ENCODE measurements at regions not wholly inside any gene's neighbourhood (a gene's known extent, or its start where the extent isn't known, plus 50 kb on each side); places are given as distances from the start of the nearest gene placed in this dataset.
A peak's percentile ranks its signal among the peaks of the same experiment; 100 is the strongest.

DNA sequence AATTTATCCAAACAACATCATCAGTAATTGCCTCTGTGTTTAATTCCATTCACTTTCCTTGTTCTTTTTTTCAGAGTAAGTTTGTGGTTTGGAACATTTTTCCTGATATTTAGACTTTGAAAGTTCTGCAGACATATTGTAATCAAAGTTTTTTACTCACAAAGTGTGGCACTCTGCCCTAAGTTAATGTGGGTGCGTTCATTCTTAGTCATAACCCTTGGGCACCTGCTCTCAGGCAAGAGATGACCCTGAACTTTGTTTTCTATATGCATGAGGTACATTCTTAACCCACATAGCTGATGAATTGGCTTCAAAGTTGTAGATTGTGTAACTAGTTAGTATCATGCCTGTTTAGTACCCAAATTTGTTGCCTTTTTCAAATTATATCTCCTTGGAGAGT, 424.3 kb downstream of the GRXCR1 start:
- Histone ChIP-seq H3K9ac (ENCODE audit: low read length) (no peak overlapping the region), H4K20me1 (ENCODE audit: low read depth, low read length) (no peaks in the 10 kb centered on the region), H3K4me3 (ENCODE audit: insufficient read depth, low read length, poor library complexity, severe bottlenecking) (no peak overlapping the region), H2AFZ (ENCODE audit: low read depth, low read length, severe bottlenecking) (no peak overlapping the region), H3K9me2 (replicated peaks; ENCODE audit: insufficient read depth, low read length) (no peaks in the 10 kb centered on the region), H3K27me3 (ENCODE audit: low read length) (no peaks in the 10 kb centered on the region), H3K27ac (ENCODE audit: low read depth, low read length) (no peak overlapping the region), H3K36me3 (ENCODE audit: low read length) (no peaks in the 10 kb centered on the region), H3K79me2 (ENCODE audit: insufficient read depth, low read length) (no peaks in the 10 kb centered on the region), H3K4me2 (ENCODE audit: low read depth, low read length, poor library complexity, severe bottlenecking) (no peak overlapping the region), H3F3A (ENCODE audit: insufficient read depth) (no peaks in the 10 kb centered on the region), H3K9me3 (ENCODE audit: insufficient read depth, low read length) (no peaks in the 10 kb centered on the region)
- TF ChIP-seq CTCF (IDR thresholded peaks at IDR 0.05; ENCODE audit: insufficient read depth, low read length, poor library complexity, severe bottlenecking) (no peak), EZH2phosphoT487 (conservative IDR thresholded peaks at IDR 0.05; ENCODE audit: low read length) (no peak)

DNA sequence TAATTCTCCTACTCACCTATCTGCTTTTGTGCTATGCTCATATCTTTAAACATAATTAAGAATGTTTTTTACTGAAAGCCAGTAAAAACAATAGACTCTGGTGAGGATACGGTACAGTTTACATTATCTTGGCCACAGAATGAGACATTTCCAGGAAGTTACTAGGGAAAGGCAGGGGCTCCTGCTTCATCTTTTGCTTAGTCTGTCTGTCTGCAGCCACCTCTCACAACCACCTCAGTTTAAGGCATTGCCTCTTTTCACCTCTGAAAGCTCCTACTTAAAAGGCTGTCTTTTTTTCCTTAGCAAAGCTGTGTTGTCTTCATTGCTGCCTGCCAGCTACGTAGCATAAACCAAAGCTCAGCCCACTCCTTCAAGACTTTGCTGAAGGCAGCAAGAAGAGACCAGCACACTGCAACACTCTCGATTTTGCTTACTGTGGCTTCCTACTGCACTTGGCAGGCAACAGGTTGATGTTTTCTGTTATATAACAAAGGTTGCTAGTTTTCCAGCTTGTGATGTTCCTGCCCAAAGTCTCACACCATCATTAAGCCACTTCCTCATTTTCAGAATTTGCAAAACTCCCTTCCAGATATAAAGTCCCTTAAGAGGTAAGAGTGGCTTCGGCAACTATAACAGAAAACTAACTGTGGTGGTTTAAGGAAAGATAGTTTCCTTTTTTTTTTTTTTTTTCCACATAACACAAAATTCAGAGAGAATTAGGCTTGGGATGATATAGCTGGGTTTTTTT, 432.9 kb downstream of the GRXCR1 start:
- H2AFZ ChIP-seq (ENCODE audit: low read depth, low read length, severe bottlenecking), result peak overlapping the region; percentile 55
- H3K4me2 ChIP-seq (ENCODE audit: low read depth, low read length, poor library complexity, severe bottlenecking), result no peak overlapping the region
- no peaks in the 10 kb centered on the region for H3K9me3 ChIP-seq (ENCODE audit: insufficient read depth, low read length)
- no peaks in the 10 kb centered on the region for H3K36me3 ChIP-seq (ENCODE audit: low read length)
- H4K20me1 ChIP-seq (ENCODE audit: low read depth, low read length), result no peaks in the 10 kb centered on the region
- H3K27me3 ChIP-seq (ENCODE audit: low read length), result no peaks in the 10 kb centered on the region
- no peaks in the 10 kb centered on the region for H3K79me2 ChIP-seq (ENCODE audit: insufficient read depth, low read length)
- no peak overlapping the region for H3K27ac ChIP-seq (ENCODE audit: low read depth, low read length)
- H3K9me2 ChIP-seq (replicated peaks; ENCODE audit: insufficient read depth, low read length), result no peaks in the 10 kb centered on the region
- no peak overlapping the region for H3K9ac ChIP-seq (ENCODE audit: low read length)
- no peaks in the 10 kb centered on the region for H3F3A ChIP-seq (ENCODE audit: insufficient read depth)
- TF ChIP-seq CTCF (IDR thresholded peaks at IDR 0.05; ENCODE audit: insufficient read depth, low read length, poor library complexity, severe bottlenecking), result no peak
- H3K4me3 ChIP-seq (ENCODE audit: insufficient read depth, low read length, poor library complexity, severe bottlenecking), result no peak overlapping the region

- H3K4me2 ChIP-seq (ENCODE audit: low read depth, low read length, poor library complexity, severe bottlenecking), result no peak overlapping the region
- no peaks in the 10 kb centered on the region for H3K79me2 ChIP-seq (ENCODE audit: insufficient read depth, low read length)
- H4K20me1 ChIP-seq (ENCODE audit: low read depth, low read length), result no peaks in the 10 kb centered on the region
- no peaks in the 10 kb centered on the region for H3F3A ChIP-seq (ENCODE audit: insufficient read depth)
- H3K9me2 ChIP-seq (replicated peaks; ENCODE audit: insufficient read depth, low read length), result no peaks in the 10 kb centered on the region
- H3K4me3 ChIP-seq (ENCODE audit: insufficient read depth, low read length, poor library complexity, severe bottlenecking), result no peak overlapping the region
- no peak overlapping the region for H2AFZ ChIP-seq (ENCODE audit: low read depth, low read length, severe bottlenecking)
- no peak overlapping the region for H3K27ac ChIP-seq (ENCODE audit: low read depth, low read length)
- H3K36me3 ChIP-seq (ENCODE audit: low read length), result no peaks in the 10 kb centered on the region
- H3K9ac ChIP-seq (ENCODE audit: low read length), result no peak overlapping the region
- TF ChIP-seq EZH2phosphoT487 (conservative IDR thresholded peaks at IDR 0.05; ENCODE audit: low read length) (no peak), CTCF (IDR thresholded peaks at IDR 0.05; ENCODE audit: insufficient read depth, low read length, poor library complexity, severe bottlenecking) (no peak)
- H3K9me3 ChIP-seq (ENCODE audit: insufficient read depth, low read length), result no peaks in the 10 kb centered on the region
- no peaks in the 10 kb centered on the region for H3K27me3 ChIP-seq (ENCODE audit: low read length)
Observed at GRCh38 chr4:43330288-43330687, 437.8 kb downstream of the GRXCR1 start.

Data from SU-DHL-6 (cell line).